ENCODE measurements at regions not wholly inside any gene's neighbourhood (a gene's known extent, or its start where the extent isn't known, plus 50 kb on each side); places are given as distances from the start of the nearest gene placed in this dataset.

DNA sequence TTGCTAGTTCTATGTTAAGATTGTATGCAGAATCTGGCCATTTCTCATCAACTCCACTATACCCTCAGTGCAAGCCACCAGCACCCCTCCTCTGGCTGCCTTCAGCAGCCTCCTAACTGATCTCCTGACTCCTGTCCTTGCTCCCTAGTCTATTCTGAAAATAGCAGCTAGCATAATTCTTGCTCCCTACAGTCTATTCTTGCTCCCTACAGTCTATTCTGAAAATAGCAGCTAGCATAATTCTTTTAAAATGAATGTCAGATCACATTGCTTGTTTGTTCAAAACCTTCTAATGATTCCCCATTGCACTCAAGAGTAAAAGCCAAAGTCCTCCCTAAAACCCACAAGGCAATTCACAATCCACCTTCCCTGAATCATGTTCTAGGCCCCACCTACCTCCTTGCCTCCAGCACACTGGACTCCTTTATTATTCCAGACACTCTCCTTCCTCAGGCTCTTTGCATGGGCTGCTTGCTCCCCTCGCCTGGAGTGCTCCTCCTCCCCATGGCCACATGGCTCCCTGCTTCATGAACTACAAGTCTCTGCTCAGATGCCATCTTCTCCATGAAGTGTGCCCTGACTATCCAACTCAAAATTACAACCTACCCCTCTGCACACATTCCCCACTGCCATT lies 164.2 kb upstream of the TNFAIP3 start:
- TF ChIP-seq, protein P1, sequence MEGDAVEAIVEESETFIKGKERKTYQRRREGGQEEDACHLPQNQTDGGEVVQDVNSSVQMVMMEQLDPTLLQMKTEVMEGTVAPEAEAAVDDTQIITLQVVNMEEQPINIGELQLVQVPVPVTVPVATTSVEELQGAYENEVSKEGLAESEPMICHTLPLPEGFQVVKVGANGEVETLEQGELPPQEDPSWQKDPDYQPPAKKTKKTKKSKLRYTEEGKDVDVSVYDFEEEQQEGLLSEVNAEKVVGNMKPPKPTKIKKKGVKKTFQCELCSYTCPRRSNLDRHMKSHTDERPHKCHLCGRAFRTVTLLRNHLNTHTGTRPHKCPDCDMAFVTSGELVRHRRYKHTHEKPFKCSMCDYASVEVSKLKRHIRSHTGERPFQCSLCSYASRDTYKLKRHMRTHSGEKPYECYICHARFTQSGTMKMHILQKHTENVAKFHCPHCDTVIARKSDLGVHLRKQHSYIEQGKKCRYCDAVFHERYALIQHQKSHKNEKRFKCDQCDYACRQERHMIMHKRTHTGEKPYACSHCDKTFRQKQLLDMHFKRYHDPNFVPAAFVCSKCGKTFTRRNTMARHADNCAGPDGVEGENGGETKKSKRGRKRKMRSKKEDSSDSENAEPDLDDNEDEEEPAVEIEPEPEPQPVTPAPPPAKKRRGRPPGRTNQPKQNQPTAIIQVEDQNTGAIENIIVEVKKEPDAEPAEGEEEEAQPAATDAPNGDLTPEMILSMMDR (IDR thresholded peaks at IDR 0.05), result no peak
- TF ChIP-seq POLR2A (IDR thresholded peaks at IDR 0.05), result no peak
